Esophagus muscularis mucosa (tissue), 4 donors: ENCODE measurements at regions not wholly inside any gene's neighbourhood (a gene's known extent, or its start where the extent isn't known, plus 50 kb on each side); places are given as distances from the start of the nearest gene placed in this dataset.

Experiments
- CTCF ChIP-seq, 3 experiments: fragments of 200-600 bp in 2 of 3; fragments of 450-650 bp in 1 of 3; sonication (generic) in 2 of 3; IDR thresholded peaks; one replicate each; pipeline ENCODE4 v1.5.1; 2017 to 2019; ENCODE audit warnings: antibody characterized with exemption in 3 of 3, mild to moderate bottlenecking in 2 of 3, moderate library complexity in 1 of 3
- EP300 ChIP-seq: sonication (generic); formaldehyde crosslinking; IDR thresholded peaks from one replicate; pipeline ENCODE4 v1.6.1; 2017; ENCODE audit warnings: antibody characterized with exemption
- POLR2A ChIP-seq: fragments of 450-650 bp; IDR thresholded peaks from one replicate; pipeline ENCODE4 v1.6.1; 2017; ENCODE audit warnings: antibody characterized with exemption, moderate library complexity, mild to moderate bottlenecking, low read depth
- POLR2AphosphoS5 ChIP-seq, 2 donors: sonication (generic); formaldehyde crosslinking; IDR thresholded peaks; one replicate each; pipeline ENCODE4 v1.6.1; 2017; ENCODE audit warnings: antibody characterized with exemption in 2 of 2

- TF ChIP-seq POLR2A (no peak), CTCF (IDR thresholded peaks at IDR 0.05) (no peak), POLR2AphosphoS5 (IDR thresholded peaks at IDR 0.05) (no peak), EP300 (no peak)
These were observed 201.7 kb upstream of the RREB1 start for GRCh38 chr6:6905961-6906518.
